HCT116 (cell line): ENCODE measurements at regions not wholly inside any gene's neighbourhood (a gene's known extent, or its start where the extent isn't known, plus 50 kb on each side); places are given as distances from the start of the nearest gene placed in this dataset.

Experiments used
- ATAC-seq: fragments of 200-7000 bp; cut with Tn5 transposase; 2 replicates; pipeline ENCODE4 v1.9.1; 2020; ENCODE audit warnings: mild to moderate bottlenecking, moderate library complexity
- BruUV-seq: library from RNA; stranded (reverse); fragments of 400-500 nt; replicated peaks from 2 replicates; lab custom pipeline; 2021; lab: Mats Ljungman, UMichigan
- CTCF ChIA-PET: fragments of 300-600 bp; sonication (Branson Sonifier 250); formaldehyde crosslinking; loops from one replicate; lab custom pipeline; 2021; ENCODE audit warnings: antibody characterized with exemption; lab: Charles Lee
- POLR2A ChIA-PET: fragments of 300-600, 350-600 bp; sonication (Branson Sonifier 250); formaldehyde crosslinking; loops from one replicate; lab custom pipeline; 2021; ENCODE audit warnings: antibody characterized with exemption; lab: Charles Lee
- RAD21 ChIA-PET, 2 experiments: fragments of 300-600 bp; sonication (Branson Sonifier 250); formaldehyde crosslinking; loops; one replicate each; lab custom pipeline; 2023; ENCODE audit warnings: low total read pairs in 2 of 2; ENCODE audit not compliant: uncharacterized antibody in 2 of 2, unreplicated experiment in 2 of 2, low non-redundant PET in 1 of 2; lab: Charles Lee
- DNase-seq: peaks from one replicate; pipeline ENCODE4 v3.0.0-alpha.2; 2010; ENCODE audit warnings: low read depth, low spot score
- H2AFZ ChIP-seq: fragments of 200-600 bp; shearing (Covaris generic), sonication (generic); 2 replicates; pipeline ENCODE4 v1.6.1; 2017; ENCODE audit warnings: low read depth, mixed run types, mixed read lengths, antibody characterized with exemption, low read length; ENCODE audit not compliant: poor library complexity, severe bottlenecking
- H3K27ac ChIP-seq: 2 replicates; pipeline ENCODE4 v1.5.1; 2012; ENCODE audit warnings: low read depth, low read length
- H3K27me3 ChIP-seq: fragments of 200-600 bp; sonication (generic); 2 replicates; pipeline ENCODE4 v1.6.1; 2016; ENCODE audit warnings: mixed run types, low read length, mixed read lengths; ENCODE audit not compliant: insufficient read depth
- H3K36me3 ChIP-seq, 2 experiments: fragments of 200-500 bp in 1 of 2; fragments of 200-600 bp in 1 of 2; sonication (Bioruptor generic) in 1 of 2; sonication (generic) in 1 of 2; 2 replicates each; pipeline versions ENCODE4 v1.5.1 to v1.6.1; 2014 to 2016; ENCODE audit warnings: low read length in 2 of 2, inconsistent platforms in 1 of 2, mixed read lengths in 1 of 2, mixed run types in 1 of 2; ENCODE audit not compliant: insufficient read depth in 2 of 2, control insufficient read depth in 1 of 2
- H3K4me1 ChIP-seq, 2 experiments: fragments of 200-600 bp in 1 of 2; sonication (generic) in 1 of 2; 2 replicates each; pipeline versions ENCODE4 v1.5.1 to v1.6.1; 2012 to 2017; ENCODE audit warnings: low read length in 2 of 2, inconsistent platforms in 1 of 2, mild to moderate bottlenecking in 1 of 2, mixed read lengths in 1 of 2, mixed run types in 1 of 2, moderate library complexity in 1 of 2; ENCODE audit not compliant: insufficient read depth in 2 of 2, control insufficient read depth in 1 of 2
- H3K4me2 ChIP-seq: fragments of 200-600 bp; sonication (generic); 2 replicates; pipeline ENCODE4 v1.6.1; 2017; ENCODE audit warnings: mixed run types, low read length, mixed read lengths
- H3K4me3 ChIP-seq, 2 experiments: fragments of 200-600 bp in 1 of 2; sonication (generic) in 1 of 2; replicated peaks in 1 of 2; 2 replicates each; pipeline ENCODE4 v1.5.1; 2011 to 2016; ENCODE audit warnings: low read length in 2 of 2, control low read depth in 1 of 2, low read depth in 1 of 2, mild to moderate bottlenecking in 1 of 2, mixed read lengths in 1 of 2, mixed run types in 1 of 2
- H3K79me2 ChIP-seq: fragments of 200-600 bp; sonication (generic); 2 replicates; pipeline ENCODE4 v1.6.1; 2017; ENCODE audit warnings: mild to moderate bottlenecking, mixed run types, low read length, moderate library complexity, mixed read lengths; ENCODE audit not compliant: insufficient read depth
- H3K9ac ChIP-seq: fragments of 200-600 bp; sonication (generic); 2 replicates; pipeline ENCODE4 v1.6.1; 2016; ENCODE audit warnings: low read length, mixed read lengths
- H3K9me2 ChIP-seq: fragments of 200-600 bp; sonication (generic), shearing (Covaris generic); 2 replicates; pipeline ENCODE4 v1.6.1; 2017; ENCODE audit warnings: mixed run types, mild to moderate bottlenecking, moderate library complexity; ENCODE audit not compliant: insufficient read depth
- H3K9me3 ChIP-seq, 2 experiments: fragments of 200-500 bp in 1 of 2; fragments of 200-600 bp in 1 of 2; sonication (Bioruptor generic) in 1 of 2; sonication (generic) in 1 of 2; 2 replicates each; pipeline ENCODE4 v1.6.1; 2014 to 2017; ENCODE audit warnings: low read length in 2 of 2, mixed read lengths in 2 of 2, inconsistent platforms in 1 of 2, low read depth in 1 of 2, mild to moderate bottlenecking in 1 of 2, mixed run types in 1 of 2, moderate library complexity in 1 of 2; ENCODE audit not compliant: control insufficient read depth in 1 of 2, insufficient read depth in 1 of 2
- H4K20me1 ChIP-seq: fragments of 200-600 bp; sonication (generic), shearing (Covaris generic); 2 replicates; pipeline ENCODE4 v1.6.1; 2017; ENCODE audit warnings: mixed run types, mild to moderate bottlenecking, moderate library complexity; ENCODE audit not compliant: insufficient read depth
- CBX3 ChIP-seq: IDR thresholded peaks from 2 replicates; pipeline ENCODE4 v1.6.1; 2012; ENCODE audit warnings: low read depth
- CEBPB ChIP-seq: IDR thresholded peaks from 2 replicates; pipeline ENCODE4 v1.6.1; 2012; ENCODE audit warnings: low read depth
- ELF1 ChIP-seq: IDR thresholded peaks from 2 replicates; pipeline ENCODE4 v1.6.1; 2012; ENCODE audit warnings: low read depth, borderline replicate concordance
- EZH2 ChIP-seq: fragments of 200-600 bp; sonication (generic); IDR thresholded peaks from 2 replicates; pipeline ENCODE4 v1.6.1; 2017; ENCODE audit warnings: antibody characterized with exemption, mixed run types
- POLR2AphosphoS5 ChIP-seq: IDR thresholded peaks from 2 replicates; pipeline ENCODE4 v1.6.1; 2011; ENCODE audit warnings: mild to moderate bottlenecking, low read depth, low read length, moderate library complexity
- TCF7L2 ChIP-seq: IDR thresholded peaks from 2 replicates; pipeline ENCODE4 v1.7.0; 2011; ENCODE audit warnings: borderline replicate concordance, inconsistent platforms; ENCODE audit not compliant: insufficient read depth, insufficient read length; ENCODE audit errors: extremely low read depth
- intact Hi-C: fragments of 100-400 bp; cut with micrococcal nuclease; formaldehyde crosslinking; loops from 2 replicates; pipeline ENCODE4 v1.10.0; 2022
- TF ChIP-seq, protein P1 (sequence below): IDR thresholded peaks from 2 replicates; pipeline ENCODE4 v1.6.1; 2011; ENCODE audit warnings: mild to moderate bottlenecking, low read length, moderate library complexity; ENCODE audit not compliant: insufficient replicate concordance; ENCODE audit errors: extremely low read depth
- TF ChIP-seq, protein P2 (sequence below), 3 experiments: fragments of 200-600 bp in 1 of 3; sonication (generic) in 1 of 3; IDR thresholded peaks in 2 of 3; conservative IDR thresholded peaks in 1 of 3; 2 replicates each; pipeline ENCODE4 v1.5.1; 2012 to 2017; ENCODE audit warnings: low read depth in 2 of 3, low read length in 2 of 3, antibody characterized with exemption in 1 of 3, borderline replicate concordance in 1 of 3, control low read depth in 1 of 3, mild to moderate bottlenecking in 1 of 3, mixed read lengths in 1 of 3, mixed run types in 1 of 3, moderate library complexity in 1 of 3; ENCODE audit not compliant: insufficient read depth in 1 of 3

DNA sequence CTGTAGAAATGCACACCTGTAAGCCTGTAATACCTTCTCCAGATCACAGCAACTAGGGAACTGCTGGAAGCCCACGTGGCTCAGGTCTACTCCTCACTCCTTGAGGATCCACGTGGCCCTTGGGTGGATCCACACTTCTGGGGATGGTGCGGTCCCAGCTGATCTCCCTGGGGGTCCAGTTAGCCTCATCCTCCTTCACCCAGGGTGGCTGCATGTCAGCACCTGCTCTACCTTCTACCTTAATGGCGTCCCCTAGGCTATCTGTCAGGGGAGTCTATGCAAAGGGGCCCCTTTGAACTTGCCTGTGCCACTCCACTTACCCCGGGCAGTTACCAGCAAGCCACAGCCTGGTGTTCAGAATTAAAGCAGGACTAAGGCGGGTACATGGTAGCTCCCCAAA is 284.7 kb downstream of the MYCN start:
- H3K9me2 ChIP-seq = no peaks in the 10 kb centered on the region
- no peaks in the 10 kb centered on the region for H3K4me1 ChIP-seq
- CTCF ChIA-PET = no interaction called here
- BruUV-seq = no TSS peak
- no peaks in the 10 kb centered on the region for H4K20me1 ChIP-seq
- no peak for DNase-seq
- peaks cover 4% of the 10 kb centered on the region; the same call in 1 of the 2 replicates for H3K27me3 ChIP-seq
- no peak overlapping the region for H3K4me2 ChIP-seq
- H3K9me3 ChIP-seq = no peaks in the 10 kb centered on the region
- H3K27ac ChIP-seq = no peak overlapping the region
- H3K4me3 ChIP-seq = no peak overlapping the region
- no peak overlapping the region for H2AFZ ChIP-seq
- TF ChIP-seq POLR2AphosphoS5 (no peak), EZH2 (no peak), CBX3 (no peak), TCF7L2 (no peak), CEBPB (no peak), ELF1 (no peak)
- TF ChIP-seq, protein P1, sequence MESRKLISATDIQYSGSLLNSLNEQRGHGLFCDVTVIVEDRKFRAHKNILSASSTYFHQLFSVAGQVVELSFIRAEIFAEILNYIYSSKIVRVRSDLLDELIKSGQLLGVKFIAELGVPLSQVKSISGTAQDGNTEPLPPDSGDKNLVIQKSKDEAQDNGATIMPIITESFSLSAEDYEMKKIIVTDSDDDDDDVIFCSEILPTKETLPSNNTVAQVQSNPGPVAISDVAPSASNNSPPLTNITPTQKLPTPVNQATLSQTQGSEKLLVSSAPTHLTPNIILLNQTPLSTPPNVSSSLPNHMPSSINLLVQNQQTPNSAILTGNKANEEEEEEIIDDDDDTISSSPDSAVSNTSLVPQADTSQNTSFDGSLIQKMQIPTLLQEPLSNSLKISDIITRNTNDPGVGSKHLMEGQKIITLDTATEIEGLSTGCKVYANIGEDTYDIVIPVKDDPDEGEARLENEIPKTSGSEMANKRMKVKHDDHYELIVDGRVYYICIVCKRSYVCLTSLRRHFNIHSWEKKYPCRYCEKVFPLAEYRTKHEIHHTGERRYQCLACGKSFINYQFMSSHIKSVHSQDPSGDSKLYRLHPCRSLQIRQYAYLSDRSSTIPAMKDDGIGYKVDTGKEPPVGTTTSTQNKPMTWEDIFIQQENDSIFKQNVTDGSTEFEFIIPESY = no peak
- TF ChIP-seq, protein P2, sequence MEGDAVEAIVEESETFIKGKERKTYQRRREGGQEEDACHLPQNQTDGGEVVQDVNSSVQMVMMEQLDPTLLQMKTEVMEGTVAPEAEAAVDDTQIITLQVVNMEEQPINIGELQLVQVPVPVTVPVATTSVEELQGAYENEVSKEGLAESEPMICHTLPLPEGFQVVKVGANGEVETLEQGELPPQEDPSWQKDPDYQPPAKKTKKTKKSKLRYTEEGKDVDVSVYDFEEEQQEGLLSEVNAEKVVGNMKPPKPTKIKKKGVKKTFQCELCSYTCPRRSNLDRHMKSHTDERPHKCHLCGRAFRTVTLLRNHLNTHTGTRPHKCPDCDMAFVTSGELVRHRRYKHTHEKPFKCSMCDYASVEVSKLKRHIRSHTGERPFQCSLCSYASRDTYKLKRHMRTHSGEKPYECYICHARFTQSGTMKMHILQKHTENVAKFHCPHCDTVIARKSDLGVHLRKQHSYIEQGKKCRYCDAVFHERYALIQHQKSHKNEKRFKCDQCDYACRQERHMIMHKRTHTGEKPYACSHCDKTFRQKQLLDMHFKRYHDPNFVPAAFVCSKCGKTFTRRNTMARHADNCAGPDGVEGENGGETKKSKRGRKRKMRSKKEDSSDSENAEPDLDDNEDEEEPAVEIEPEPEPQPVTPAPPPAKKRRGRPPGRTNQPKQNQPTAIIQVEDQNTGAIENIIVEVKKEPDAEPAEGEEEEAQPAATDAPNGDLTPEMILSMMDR (IDR thresholded peaks at IDR 0.05 in 2 of 3, conservative IDR thresholded peaks at IDR 0.05 in 1 of 3; ENCODE audit: borderline replicate concordance in 1 of 3, insufficient read depth in 1 of 3, low read depth in 2 of 3, low read length in 2 of 3) = no peak
- H3K9ac ChIP-seq = no peak overlapping the region
- POLR2A ChIA-PET = no interaction called here
- RAD21 ChIA-PET = no interaction called here
- intact Hi-C loops = no loop called here
- ATAC-seq = no peak
- H3K36me3 ChIP-seq = no peaks in the 10 kb centered on the region
- no peaks in the 10 kb centered on the region for H3K79me2 ChIP-seq
